GM18502 (cell line): ENCODE measurements at regions not wholly inside any gene's neighbourhood (a gene's known extent, or its start where the extent isn't known, plus 50 kb on each side); places are given as distances from the start of the nearest gene placed in this dataset.

Experiments used
- ATAC-seq: cut with Tn5 transposase; IDR thresholded peaks from one replicate; pipeline ENCODE4 v1.9.1; 2021; ENCODE audit warnings: mild to moderate bottlenecking; ENCODE audit not compliant: unreplicated experiment, poor library complexity

DNA sequence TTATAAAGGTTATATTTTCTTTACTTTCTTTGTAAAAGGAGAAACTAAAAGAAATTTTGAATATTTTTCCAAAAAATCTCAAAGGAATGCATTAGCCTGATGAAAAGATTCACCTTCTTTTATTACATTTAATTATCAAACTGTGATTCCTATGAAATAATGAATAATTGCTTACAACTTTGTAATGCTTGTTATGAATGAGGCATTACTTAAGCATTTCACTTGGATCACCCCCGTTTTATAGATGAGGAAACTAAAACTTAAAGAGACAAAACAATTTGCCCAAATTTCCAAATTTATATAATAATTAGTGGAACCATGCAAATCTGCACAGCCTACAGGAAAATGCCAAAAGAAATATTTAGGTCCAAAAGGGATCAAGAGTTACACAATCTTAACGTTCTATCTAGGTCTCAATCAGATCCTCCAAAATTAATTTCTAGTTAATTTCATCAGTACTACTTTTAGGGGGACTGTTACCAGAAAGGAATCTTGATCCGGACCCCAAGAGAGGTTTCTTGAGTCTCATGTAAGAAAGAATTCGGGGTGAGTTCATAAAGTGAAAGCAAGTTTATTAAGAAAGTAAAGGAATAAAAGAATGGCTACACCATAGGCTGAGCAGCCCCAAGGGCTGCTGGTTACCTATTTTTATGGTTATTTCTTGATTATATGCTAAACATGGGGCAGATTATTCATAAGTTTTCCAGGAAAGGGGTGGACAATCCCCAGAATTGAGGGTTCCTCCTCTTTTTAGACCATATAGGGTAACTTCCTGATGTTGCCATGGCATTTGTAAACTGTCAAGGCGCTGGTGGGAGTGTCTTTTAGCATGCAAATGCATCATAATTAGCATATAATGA lies 288.0 kb downstream of the ADGB start:
- no peak for ATAC-seq

DNA sequence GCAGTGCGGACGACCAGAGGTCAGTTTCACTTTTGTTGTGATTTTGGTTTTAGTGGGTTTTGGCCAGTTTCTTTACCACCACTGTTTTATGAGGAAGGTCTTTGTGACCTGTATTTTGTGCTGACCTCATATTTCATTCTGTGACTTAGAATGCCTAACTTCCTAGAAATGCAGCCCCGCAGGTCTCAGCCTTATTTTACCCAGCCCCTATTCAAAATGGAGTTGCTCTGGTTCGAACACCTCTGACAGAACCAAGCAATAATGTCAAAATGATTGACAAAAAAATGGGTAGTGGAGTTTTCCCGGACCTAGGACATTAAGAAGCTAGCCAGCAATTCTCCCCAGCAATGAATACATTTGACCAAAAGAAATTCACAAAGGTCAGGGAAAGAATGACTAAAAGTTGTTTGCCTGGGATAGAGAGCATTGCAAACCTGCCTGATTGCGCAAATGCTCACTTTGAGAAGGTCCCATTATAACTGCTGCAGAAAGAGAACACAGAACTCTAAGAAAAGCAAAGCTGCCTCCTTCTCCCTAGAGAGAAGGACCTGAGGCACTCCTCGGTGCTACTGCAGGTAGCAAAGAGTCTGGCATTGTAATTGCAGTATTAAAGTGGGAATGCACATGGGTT lies 288.8 kb downstream of the ADGB start:
- ATAC-seq = no peak

DNA sequence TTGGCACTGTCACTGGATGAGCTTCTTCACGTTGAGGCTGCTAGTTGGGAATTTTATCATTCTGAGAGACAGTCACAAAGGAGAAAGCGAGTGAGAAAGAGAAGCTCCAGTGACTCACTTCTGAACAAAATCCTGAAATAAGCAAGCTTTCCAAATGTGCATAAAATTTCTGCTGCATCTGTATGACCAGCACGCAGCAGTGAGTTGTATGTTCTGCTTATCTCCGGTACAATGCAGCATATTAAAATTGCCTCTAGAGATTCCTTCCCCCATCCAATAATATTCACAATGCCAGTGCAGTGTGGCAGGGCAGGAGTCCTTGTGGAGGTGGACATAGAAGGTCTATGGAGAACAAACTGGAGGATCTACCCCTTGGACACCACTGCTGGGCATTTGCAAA lies 290.5 kb downstream of the ADGB start:
- ATAC-seq = no peak

DNA sequence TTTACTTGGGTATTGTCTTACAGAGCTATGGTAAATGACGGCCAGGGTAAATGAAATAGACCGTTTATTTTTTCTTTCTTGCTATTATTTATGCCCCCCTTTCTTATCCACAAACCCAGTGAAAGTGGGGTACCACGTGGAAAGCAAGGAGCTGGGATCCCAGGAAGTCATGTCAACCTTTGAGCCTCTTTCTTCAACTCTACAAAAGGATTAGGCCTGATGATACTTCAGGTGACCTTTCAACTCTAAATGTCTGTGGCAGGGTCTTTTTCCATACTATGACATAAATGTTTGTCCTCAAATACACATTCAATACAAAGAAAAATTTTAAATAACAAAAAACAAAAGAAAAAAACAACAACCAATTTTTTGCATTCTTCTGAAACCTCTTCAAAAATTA lies 291.4 kb downstream of the ADGB start:
- no peak for ATAC-seq

DNA sequence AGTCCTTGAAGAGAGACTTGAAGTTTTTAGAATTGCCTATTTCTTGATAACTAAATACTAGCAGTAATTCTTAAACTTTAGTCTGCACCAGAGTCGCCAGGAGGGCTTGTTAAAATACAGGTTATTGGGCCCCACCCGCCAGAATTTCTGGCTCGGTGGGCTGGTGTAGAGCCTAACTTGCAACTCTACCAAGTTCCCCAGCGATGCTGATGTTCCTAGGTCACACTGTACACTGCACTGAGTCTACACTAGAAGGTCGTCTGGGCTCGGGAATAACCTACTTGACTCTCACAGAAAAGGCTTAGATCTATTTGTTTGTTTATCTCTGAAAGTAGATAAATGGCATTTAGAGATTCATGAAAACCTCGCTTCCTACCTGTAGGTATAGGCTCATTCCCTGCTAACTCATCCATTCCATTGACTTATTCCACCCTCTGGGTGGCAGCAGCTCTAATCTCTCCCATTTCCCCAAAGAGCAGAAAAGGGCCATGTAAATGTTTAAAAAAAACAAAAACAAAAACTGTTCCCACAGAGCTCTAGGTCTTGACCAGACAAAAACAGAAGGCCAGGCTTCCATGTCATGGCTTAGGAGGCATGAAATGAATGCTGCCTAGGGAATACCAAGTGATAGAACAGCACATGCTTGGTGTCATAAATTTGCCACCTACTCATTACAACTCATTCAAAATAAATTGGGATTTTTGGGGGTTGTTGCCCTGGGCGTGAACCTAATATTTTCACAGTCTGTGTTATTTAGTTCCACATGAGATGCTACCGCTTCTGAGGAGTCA lies 292.1 kb downstream of the ADGB start:
- ATAC-seq = no peak

DNA sequence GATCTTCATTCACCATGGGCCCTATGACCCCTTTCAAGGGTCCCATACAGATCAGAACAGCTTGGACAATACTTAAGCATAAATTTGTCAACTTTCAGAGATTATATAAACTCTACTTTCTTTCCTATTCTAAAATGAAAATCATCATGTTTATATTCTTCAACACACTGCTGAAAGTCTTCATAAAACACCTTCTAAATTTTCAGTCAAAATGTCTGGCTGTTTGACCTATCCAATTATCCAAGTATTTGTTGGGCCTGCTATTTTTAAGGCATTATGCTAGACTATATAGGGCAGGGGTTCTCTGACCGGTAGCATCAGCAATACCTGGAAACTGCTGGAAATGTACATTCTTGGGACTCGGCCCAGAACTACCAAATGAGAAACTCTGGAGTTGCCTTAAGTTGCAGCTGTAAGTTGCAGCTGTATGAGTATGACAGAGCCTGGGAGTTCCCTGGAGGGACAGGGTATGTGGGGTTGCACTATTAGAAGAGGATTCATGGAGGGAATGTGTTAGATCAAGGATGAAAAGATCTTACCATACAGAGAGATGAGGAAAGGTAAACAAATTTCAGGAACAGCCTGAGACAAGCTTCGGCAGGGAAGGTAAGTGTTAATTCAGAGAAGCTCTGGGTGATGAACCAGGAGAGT lies 293.0 kb downstream of the ADGB start:
- ATAC-seq = no peak

DNA sequence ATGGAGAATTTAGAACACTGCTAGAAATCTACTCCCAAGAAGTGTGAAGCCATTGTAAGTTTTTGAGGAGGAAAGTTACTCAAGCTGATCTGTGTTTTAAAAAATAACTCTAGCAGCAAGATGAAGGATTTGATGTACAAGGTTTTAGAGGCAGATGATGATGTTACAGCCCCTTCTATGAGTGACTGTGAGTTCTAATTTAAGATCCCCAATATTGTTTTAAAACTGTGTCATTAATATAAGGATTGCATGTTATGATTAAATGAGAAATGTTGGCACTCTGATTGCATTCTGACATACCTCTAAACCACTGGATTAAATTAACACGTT lies 293.5 kb downstream of the ADGB start:
- ATAC-seq = no peak

DNA sequence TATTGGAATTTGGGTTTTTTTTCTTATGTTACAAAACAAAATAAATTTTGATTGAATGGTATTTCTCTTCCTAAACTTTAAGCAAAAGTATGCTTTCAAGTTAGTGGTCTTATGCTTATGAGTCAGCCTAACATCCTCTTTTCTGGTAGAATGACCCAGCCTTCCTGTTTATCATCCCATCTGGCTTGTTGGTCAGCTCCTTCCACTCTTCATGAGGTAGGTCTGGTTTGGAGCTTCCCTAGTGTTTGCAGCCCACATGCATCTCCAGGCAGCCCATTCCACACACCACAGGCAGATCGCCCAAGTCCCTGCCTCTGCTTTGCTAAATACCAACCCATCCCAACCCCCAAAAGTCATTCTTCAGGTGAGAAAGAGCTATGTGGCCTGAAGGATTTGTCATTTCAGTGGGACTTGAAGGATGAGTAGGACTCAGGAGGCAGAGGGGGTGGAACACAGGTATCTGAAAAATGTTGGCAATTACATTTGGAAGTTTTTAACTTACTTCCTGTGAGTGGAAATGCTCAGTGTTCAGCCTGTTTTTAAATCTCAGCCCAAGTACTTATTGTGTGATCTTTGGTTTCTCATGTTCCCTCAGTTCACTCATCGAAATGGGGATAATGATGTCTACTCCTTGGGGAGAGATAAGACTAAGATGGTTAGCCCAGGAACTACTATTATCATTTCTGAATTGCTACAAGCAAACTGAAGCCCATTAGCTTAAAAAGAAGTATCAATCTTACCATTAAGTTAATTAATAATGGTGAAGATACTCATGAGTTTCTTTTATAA lies 294.0 kb downstream of the ADGB start:
- ATAC-seq = no peak

DNA sequence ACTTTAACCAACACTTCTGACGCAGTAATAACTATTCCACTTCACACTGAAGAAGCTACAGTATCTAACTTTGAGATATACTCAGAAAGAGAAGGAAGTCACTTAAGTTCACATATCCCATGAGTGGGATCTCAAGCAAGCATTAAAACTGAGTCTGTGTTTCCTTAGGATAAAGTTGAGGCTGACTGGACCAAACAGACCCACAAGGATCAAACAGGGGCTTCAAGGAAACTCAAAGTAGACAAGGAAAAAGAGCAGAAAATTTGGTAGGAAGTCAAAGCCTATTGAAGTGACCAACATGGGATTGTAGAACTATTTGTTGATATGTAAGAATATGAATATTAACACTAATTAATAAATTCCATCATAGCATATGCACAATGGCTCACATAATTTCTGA lies 294.9 kb downstream of the ADGB start:
- no peak for ATAC-seq

DNA sequence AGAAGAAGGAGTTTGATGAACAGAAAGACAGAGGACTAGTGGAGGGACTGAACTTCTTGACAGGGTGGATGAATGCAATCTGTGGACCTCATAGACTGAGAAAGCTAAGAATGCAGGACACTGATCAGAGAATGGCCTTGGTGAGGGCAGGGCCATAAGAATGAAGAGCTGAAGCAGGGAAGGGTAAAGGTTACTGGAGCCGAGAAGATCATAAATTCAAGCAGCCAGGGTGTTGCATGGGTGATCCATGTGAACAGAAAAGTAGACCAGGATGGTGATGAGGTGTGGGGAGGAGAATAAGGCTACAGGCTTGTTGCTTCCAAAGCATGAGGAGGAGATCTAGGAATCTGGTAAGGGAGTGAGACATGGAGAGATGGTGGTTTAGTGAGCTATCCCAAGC lies 295.9 kb downstream of the ADGB start:
- no peak for ATAC-seq

DNA sequence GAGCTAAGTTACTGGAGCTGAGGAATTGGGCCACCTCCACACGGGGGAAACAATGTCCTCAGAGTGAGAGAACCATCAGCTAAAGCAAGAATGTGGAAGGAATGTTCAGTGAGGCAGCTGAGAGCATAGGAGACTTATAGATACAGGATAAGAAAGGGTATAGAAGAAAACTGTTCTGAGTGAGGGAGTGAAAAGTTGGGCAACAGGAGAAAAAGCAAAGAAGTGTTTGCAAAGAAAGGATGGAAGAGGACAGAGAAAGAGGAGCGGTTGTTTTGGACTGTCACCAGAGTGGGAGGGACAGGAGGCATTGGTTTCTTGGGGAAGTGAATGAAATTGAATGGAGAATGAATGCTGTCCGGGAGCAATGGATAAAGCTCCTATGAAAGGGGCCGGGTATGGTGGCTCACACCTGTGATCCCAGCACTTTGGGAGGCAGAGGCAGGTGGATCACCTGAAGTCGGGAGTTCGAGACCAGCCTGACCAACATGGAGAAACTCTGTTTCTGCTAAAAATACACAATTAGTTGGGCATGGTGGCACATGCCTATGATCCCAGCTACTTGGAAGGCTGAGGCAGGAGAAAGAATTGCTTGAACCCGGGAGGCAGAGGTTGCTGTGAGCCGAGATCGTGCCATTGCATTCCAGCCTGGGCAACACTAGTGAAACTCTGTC lies 296.5 kb downstream of the ADGB start:
- ATAC-seq = no peak

DNA sequence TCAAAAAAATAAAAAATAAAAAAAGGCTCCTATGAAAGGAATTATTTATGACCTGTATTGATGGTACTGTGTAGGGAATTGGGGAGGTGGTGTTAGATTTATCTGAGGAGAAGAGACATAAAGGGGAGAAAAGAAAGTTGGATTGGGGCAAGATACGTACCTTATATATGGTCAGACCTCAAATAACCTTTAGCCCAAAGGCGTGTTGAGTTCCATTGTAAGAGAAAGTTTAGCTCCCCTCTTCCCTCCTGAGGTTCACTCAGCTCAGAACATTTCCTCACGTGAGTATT lies 296.9 kb downstream of the ADGB start:
- no peak for ATAC-seq

DNA sequence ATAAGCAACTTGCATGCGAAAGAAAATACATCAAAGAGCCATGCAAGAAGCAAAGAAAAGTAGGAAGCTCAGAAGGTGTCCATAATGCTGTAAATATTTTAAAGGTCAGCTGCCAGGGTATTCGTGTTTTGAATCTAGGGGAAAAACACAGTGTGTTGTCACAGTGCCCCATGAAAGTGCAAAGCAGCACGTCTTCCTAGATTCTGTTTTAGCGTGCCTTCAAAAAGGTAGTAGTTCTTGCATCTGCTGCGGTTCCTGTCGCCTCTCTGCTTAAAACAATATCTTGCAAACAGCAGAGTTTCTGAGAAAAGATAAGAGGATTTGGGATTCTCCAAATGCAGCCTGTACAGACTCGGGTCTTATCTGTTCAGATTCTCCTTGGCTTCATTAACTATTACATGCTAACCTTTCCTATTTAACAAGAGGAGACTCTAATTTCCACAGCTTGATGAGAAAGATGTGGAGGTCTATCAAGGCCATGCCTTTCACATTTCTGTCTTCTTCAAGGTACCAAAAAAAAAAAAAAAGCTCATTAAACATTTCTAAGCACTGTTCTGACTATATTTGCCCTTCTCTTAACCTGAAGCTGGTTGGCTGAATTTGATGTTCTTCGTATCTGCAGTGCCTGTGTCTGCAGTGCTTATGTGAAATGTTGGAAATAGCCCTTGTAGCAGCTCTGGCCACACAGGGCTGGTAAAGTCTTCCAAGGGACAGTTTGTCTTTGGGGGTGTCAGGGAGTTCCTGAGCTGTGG lies 297.5 kb downstream of the ADGB start:
- ATAC-seq = no peak

DNA sequence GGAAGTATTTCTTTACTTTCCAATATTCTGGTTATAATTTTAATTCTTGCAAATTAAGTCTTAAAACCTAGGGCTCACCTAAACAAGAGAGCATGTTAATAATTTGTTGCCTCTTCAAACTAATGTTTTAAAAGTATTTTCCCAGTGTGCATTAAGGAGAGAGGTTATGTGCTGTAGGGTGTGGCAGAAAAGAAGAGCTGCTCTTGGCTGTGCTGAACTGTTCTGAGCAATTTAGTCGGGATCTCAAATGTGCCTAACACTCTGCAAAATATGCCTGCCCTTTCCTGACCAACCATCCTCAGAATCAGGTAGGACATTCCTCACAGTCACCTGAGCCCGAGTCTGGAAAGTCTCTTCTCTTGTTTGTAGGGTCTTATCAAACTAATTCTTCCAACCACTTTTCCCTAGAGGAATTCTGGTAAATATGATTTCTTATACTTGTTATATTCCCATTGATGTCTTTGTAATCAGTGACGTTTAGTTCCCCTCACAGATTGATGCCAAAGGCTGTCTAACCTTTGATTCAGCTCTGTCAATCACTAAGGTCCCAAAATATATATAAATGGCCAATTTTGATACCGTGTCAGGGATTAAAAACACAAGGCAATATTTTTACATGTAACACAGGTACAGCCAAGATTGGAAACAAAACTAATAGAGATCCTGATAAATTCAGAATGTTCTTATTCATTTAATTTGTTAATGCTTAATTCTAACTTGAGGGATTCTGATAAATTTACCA lies 298.4 kb downstream of the ADGB start:
- ATAC-seq = no peak

DNA sequence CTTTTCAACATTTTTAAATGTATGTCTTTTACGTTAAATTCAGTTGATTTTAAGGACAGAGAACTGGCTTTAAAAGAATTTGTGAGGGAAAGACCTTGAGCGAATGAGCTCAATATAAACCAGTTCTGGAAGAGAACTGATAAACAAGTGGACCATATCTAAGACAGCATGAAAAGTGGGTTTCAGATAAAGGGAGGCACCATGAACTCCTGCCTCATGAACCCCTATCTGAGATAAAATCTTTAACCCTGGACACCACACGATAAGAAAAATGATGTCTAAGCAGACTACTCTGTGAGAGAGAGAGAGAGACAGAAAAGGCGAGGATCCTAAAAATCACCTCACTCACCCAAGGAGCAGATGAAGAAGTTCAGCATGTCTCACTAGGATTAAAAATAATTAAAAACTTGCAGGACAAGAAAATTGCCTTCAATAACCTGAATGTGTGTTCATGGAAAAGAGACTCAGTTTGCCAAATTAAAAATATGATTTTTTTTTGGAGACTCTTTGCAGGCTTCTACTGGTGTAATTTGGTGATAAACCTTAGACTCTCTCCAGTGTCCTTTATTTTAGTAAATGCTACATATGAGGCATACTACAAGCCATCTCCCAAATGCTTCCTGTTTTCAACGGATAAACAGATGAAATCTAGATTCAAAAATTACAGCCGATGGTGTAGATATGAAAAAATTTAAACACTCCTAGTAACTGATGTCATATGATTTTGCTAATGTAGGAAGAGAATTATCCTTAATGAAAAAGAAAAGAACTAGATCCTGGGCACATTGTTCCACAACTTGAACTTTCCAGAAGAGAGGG lies 299.5 kb downstream of the ADGB start:
- ATAC-seq = no peak

DNA sequence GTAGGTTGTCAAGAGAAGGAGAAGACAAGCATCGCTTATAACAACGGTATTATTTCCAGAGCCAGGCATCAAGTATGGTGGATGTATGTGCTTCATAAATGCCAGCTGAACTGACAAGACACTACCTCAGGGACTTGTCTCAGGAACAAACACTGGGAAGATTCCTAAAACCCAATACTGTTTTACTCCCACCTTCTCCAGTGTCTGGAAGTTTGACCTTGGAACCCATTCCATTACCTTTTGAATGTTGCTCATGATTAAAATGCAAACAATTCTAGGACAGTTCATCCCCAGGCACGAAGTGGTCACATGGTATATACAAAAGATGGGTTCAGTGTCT lies 300.1 kb downstream of the ADGB start:
- ATAC-seq = no peak

DNA sequence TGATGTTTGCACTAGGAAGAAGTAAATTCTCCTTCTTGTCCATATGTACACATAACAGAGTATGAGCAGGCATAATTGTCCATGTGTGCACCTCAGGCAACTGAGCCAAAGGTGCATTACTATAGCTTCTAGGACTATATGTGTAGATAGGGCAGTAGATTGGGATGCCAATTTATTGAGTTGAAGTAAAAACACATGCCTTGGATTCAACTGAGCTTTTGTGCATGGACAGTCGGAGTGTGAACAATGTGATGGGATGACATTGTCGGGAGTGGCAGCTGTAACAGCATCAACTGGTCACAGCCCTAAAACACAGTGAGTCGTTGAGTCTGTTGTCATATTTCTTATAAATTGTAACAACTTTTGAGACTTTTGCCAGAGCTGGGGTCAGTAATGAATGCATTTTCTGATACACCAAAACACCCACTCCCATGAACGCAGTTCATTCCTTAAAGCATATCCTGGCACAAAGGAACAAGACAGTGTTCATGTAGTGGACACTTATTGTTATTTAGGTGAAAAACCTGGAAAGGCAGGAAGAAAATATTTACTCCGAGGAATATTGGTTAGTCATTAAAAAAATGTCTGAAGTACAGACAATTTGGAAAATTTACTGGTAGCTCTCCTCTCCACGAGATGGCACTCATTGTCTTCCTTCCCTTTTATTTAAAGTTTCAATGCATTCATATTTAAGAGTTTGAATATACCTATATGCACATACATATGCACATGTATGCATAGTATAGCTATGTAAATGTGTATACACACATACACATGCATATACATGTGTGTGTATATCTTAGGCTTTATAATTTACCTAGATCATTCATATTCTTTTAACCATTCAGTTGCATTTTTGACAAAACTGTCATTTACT lies 302.0 kb upstream of the STXBP5 start:
- ATAC-seq = no peak
